Ishikawa (cell line): ENCODE measurements at regions not wholly inside any gene's neighbourhood (a gene's known extent, or its start where the extent isn't known, plus 50 kb on each side); places are given as distances from the start of the nearest gene placed in this dataset.

Source experiments
- RAD21 ChIP-seq: IDR thresholded peaks from 2 replicates; pipeline ENCODE4 v1.6.1; 2012; ENCODE audit warnings: low read depth
- REST ChIP-seq: IDR thresholded peaks from 2 replicates; pipeline ENCODE4 v1.6.1; 2012; ENCODE audit warnings: low read depth, mild to moderate bottlenecking
- YY1 ChIP-seq: IDR thresholded peaks from 2 replicates; pipeline ENCODE4 v1.6.1; 2012; ENCODE audit warnings: low read depth
- ZBTB7A ChIP-seq: IDR thresholded peaks from 2 replicates; pipeline ENCODE4 v1.6.1; 2012; ENCODE audit warnings: low read depth

GRCh38 chr6:109910571-109910970 is 67.5 kb upstream of the GPR6 start:
- TF ChIP-seq ZBTB7A (no peak), RAD21 (no peak), YY1 (no peak), REST (no peak)
